Stimulated activated CD4-positive, alpha-beta T cell treated with anti-CD3 and anti-CD28 coated beads, TNF-alpha, amount 100 ng/mL, for 4 hours (primary cell): ENCODE measurements at regions not wholly inside any gene's neighbourhood (a gene's known extent, or its start where the extent isn't known, plus 50 kb on each side); places are given as distances from the start of the nearest gene placed in this dataset.
"Not testable (repeated sequence)": the region's sequence is repeated elsewhere in the genome, so short reads cannot be mapped to it uniquely, and the experiment has no call there.

Experiments used
- DNase-seq, 3 experiments: peaks; one replicate each; pipeline ENCODE4 v3.0.0-alpha.2; 2020; ENCODE audit warnings: low read depth in 3 of 3

- not testable (repeated sequence) for DNase-seq
These were observed 53.3 kb upstream of the ARL4D start for GRCh38 chr17:43345515-43345914.

- no peak for DNase-seq
These were observed 54.1 kb upstream of the ARL4D start for GRCh38 chr17:43344685-43345084.

GRCh38 chr17:43342589-43342890, 56.3 kb upstream of the ARL4D start:
- no peak for DNase-seq

- DNase-seq = no peak
These were observed 56.8 kb upstream of the ARL4D start for GRCh38 chr17:43341715-43342588.

GRCh38 chr17:43338886-43339516, 59.8 kb upstream of the ARL4D start:
- peak in 2 of 3 experiments; percentile 47 to 50 for DNase-seq

GRCh38 chr17:43337684-43338428, 60.9 kb upstream of the ARL4D start:
- no peak for DNase-seq

- DNase-seq = no peak
These were observed 63.9 kb upstream of the ARL4D start for GRCh38 chr17:43334738-43335402.

- no peak for DNase-seq
These were observed 65.3 kb upstream of the ARL4D start for GRCh38 chr17:43333433-43333943.

- no peak for DNase-seq
These were observed 66.6 kb upstream of the ARL4D start for GRCh38 chr17:43332230-43332629.

- no peak for DNase-seq
These were observed 67.7 kb upstream of the ARL4D start for GRCh38 chr17:43330876-43331639.

GRCh38 chr17:43329183-43329582, 69.6 kb upstream of the ARL4D start:
- no peak for DNase-seq

- DNase-seq = no peak
These were observed 70.1 kb upstream of the ARL4D start for GRCh38 chr17:43328650-43329049.

- DNase-seq = no peak
These were observed 70.9 kb upstream of the ARL4D start for GRCh38 chr17:43327834-43328420.

- DNase-seq = no peak
These were observed 71.4 kb upstream of the ARL4D start for GRCh38 chr17:43327421-43327820.

- no peak for DNase-seq
These were observed 72.1 kb upstream of the ARL4D start for GRCh38 chr17:43326490-43327275.

GRCh38 chr17:43324205-43324893, 74.4 kb upstream of the ARL4D start:
- DNase-seq = no peak

- no peak for DNase-seq
These were observed 79.3 kb upstream of the ARL4D start for GRCh38 chr17:43319293-43320124.

- DNase-seq = no peak
These were observed 82.2 kb upstream of the ARL4D start for GRCh38 chr17:43316522-43317142.
